GM18867 (cell line): ENCODE measurements at regions not wholly inside any gene's neighbourhood (a gene's known extent, or its start where the extent isn't known, plus 50 kb on each side); places are given as distances from the start of the nearest gene placed in this dataset.

ENCODE experiments used
- ATAC-seq: cut with Tn5 transposase; IDR thresholded peaks from one replicate; pipeline ENCODE4 v1.9.1; 2021; ENCODE audit warnings: mild to moderate bottlenecking, moderate library complexity; ENCODE audit not compliant: unreplicated experiment

GRCh38 chr6:40759838-40760237 is 172.7 kb upstream of the LRFN2 start:
- ATAC-seq = no peak

- no peak for ATAC-seq
Observed at GRCh38 chr6:40759264-40759663, 172.1 kb upstream of the LRFN2 start.

DNA sequence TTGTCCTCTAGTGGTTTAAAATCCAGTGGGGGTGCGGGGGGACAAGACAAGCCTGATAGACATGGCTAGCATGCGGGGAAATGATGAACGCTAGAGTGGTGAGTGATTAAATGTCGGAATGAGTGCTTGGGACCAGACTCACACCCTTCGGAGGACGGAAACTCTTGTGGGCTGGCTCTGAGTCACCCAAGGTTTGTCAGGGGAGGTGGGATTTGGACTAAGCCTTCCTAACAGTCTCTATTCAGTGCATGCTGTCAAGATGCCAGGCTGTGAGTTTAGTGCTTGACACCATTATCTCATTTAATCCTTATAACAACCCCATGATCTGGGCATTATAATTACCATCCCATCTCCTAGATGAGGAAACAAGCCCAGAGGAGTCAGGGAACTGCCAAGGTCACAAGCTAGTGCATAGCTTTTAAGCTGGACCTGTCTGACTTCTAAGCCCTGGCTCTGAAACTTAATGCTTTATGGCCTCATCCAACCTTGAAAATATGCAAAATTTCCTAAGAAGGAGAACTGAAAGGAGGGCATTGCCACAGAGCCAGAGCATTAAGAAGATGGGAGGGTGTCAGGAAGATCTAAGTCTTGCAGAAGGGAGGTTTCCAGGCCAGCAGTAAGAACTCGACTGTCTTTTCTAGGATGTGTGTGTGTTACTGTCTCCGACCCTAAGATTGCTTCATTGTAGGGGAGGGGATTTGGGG is 168.7 kb upstream of the LRFN2 start:
- no peak for ATAC-seq

DNA sequence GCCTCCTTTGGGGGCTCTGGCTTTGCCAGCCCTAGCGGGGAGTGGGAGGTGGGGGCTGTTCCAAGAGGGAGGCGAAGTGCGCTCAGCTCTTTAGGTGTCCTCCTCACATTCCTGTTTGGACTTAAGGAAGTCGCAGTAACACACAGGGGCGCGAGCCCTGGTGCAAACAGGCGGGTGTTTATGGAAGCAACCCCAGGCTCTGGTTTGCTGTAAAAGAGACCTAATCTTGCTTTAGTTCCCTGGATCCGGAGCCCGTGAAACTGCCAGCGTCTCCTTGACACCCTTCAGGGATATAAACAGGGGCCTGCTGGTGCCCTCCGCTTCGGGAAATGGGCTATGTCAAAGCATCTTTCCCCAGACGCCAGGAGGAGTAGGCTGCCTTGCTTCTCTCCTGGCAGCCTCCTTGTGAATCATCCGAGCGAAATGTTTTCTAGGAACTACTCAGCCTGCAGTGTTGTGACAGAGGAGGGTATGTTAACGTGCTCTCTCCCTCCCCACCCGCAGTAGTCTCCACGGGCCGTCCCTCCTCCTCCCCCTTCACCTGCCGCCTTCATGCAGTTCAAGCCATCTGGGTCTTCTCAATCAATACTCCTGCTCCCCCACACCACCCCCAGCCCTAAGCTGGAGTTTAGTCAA is 168.0 kb upstream of the LRFN2 start:
- ATAC-seq = no peak

- ATAC-seq = no peak
Observed at GRCh38 chr6:40754461-40755045, 167.4 kb upstream of the LRFN2 start.

DNA sequence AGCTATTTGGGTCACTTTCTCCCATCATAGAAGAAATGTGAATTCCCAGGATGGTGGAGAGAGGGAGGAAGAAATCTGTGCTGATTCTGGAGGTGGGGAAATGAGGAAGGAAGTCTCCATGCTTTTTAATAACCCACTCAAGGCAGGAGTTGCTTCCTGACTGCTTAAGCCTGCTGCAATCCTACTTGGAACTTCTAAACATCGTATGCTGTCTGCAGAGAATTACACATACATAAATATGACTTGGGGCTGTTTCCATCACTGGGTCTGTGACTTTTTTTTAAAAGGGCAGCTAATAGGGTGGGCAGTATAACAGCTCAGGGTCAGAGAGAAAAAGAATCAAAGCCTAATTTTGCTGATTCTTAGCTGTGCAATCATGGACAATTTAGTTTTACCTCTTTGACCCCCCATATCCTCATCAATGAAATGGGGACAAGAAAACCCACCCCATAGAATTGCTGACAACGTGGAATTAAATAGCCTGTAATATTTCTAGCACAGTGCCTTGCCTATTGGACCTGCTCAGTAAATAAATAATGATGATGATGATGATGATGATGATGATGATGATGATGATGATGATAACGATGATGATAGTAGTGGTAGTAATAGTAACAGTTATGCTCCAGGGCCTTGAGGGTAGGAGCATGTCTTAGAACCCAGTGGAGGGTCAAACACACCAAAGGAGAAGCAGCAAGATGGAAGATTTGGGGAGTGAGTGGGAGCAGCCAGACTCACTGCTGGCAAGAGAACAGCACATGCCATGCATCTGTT is 166.7 kb upstream of the LRFN2 start:
- ATAC-seq = no peak

- ATAC-seq = no peak
Observed at GRCh38 chr6:40753048-40753447, 165.9 kb upstream of the LRFN2 start.

DNA sequence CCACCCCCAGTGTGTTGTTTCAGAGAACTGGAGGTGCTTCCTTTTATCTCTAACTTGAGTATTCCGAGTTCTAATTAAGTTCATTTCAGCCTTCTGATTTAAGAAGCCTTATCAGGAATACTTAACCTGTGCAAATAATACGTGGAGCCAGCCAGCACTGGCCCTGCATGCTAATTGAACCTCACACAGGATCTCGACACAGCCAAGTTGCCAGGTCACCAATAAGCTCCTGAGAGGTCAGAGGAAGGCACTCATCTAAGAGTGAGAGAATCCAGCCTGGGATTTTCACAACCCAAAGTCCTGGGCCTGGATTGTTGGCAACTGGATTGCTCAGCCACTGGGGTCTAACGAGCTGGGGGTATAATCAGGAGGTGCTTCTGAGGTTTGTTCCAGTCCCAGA is 157.7 kb upstream of the LRFN2 start:
- ATAC-seq = no peak

GRCh38 chr6:40743690-40744446 is 156.7 kb upstream of the LRFN2 start:
- ATAC-seq = no peak

DNA sequence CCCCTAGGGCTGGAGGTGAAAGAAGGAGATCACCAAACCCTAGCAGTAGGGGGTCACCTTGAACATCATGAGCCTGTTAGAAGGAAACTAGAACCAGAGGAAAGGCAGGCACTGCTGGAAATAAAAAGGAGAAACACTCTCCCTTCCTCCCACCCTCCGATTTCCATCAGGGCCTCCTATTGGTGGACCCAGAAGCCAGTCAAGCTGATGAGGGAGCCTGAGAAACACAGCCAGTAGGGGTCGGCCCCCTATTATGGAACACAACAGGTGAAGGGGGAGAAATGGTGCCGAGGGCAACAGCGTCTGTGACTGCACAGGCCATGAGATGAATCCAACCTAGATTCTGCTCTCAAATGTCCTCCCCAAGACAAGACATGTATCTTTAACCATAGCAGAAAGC is 156.1 kb upstream of the LRFN2 start:
- ATAC-seq = no peak

GRCh38 chr6:40740518-40740917 is 153.4 kb upstream of the LRFN2 start:
- no peak for ATAC-seq

DNA sequence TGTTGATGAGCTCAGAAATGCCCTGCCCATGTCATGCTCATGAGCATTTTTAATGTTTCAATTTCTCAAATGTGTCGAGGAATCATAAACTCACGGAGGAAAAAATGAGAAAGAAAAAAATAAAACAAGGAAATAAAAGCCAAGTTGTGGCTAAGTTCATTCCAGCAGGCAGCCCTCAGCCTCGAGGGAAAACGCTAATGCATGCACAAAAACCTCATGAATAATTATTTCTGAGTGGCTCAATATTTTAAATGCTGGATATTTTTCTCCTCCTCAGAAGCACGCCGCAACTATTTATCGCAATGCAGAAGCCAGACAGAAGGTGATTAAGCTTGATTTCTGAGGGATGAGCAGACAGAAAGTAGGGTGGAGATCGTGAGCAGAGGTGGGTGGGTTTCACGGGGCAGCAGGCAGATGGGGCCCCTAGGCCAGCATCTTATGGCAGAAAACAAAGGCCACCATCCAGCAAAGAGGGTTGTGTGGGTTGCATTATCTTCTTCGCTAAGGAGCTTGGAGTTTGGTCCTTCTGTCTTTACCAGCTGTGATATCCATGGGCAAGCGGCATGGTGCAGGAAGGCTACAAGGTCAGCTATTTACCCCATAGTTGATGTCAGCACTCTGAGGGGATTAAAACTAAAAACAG is 151.5 kb upstream of the LRFN2 start:
- no peak for ATAC-seq

DNA sequence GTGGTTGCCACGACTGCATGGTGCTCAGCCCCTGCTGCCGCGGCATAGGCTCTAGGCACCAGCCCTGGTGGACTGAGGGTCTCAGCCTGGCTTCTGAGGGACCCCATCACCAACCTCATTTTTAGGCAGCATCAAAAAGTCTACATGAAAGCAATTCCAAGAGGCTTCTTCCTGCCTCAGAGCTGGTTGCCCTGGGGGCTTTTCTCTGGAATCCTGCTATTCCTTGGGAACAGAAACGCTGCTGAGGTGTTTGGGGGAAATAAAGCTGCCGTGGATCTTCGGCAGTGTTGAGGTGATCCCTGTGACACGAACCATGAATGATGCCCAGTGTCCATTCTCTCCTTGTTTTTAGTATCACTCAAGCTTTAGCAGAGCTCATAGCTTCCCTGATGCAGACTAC is 148.4 kb upstream of the LRFN2 start:
- no peak for ATAC-seq

DNA sequence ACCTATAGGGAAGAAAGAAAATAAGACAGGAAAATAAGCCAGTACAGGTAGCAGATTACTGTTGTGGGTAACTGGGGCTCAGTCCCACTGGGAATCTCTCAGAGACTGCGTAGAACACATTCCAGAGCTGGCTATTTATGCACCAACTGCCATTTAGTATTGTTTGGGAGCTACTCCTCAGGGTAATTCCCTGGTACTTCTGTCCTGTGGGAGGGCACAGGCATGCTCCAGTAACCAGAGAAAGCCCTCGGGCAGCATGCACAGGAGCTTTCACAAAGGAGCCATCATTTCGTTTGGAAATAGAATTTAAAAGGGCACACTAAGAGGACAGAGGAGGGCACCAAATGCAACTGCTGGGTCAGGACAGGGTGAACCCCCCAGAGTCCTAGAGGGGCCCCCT is 148.0 kb upstream of the LRFN2 start:
- ATAC-seq = no peak

- ATAC-seq = no peak
Observed at GRCh38 chr6:40734607-40735006, 147.4 kb upstream of the LRFN2 start.

DNA sequence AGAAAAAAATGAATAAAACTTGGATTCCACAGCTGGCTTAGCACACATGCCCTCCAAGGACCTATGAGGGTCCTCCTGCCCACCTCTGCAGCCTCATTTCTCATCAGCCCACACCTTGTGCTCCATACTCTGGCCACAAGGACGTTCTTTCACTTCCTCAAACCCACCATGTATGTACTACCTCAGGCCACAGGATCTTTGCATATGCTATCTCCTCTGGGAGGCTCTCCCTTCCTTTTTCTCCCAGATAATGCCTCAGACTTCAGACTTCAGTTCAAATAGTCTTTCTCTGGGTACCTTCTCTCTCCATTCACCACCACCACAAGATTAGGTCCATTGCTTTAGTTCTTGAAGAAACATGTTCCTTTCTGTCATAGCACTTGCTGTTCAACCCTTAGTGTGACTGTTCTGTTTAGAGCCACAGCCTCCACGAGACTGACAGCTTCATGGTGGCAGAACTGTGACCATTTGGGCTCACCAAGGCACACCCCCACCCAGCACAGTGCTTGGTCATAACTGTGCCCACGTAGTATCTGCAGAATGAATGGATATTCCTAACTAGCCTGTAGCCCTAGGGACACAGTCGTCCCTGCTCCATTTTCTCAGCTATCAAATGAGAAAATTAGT is 146.7 kb upstream of the LRFN2 start:
- no peak for ATAC-seq

DNA sequence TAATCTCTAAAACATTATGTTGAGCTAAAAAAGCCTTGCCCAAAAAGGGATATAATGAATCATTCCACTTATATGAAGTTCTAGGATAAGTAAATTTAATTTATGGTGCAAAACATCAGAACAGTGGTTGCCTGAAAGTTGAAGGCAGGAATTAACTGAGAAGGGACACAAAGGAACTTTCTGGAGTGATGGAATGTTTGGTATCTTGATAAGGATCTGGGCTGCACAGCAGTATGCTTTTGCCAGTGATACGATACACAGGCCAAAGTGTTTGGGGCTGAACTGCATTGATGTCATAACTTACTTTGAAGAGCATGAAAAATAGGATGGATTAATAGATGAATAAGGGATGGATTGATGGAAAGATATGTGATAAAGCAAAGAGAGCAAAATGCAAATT is 146.1 kb upstream of the LRFN2 start:
- ATAC-seq = no peak

DNA sequence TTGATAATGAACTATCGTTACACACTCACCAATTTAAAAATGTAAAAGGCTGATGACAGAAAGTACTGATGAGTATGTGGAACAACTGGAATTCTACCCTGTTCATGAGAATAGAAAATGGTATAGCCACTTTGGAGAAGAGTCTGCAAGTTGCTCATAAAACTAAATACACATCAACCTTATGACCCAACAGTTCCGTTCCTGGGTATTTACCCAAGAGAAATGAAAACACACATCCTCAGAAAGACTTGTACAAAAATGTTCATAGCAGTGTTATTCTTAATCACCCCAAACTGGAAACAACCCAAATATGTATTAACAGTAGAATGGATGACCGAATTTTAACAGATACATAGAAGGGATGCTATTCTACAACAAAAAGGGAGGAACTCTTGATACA is 145.7 kb upstream of the LRFN2 start:
- no peak for ATAC-seq

GRCh38 chr6:40728643-40729042 is 141.5 kb upstream of the LRFN2 start:
- ATAC-seq = no peak

- no peak for ATAC-seq
Observed at GRCh38 chr6:40727271-40727670, 140.1 kb upstream of the LRFN2 start.
